Activated naive CD4-positive, alpha-beta T cell treated with Interleukin-2 at 50 U/mL for 16 hours (primary cell): ENCODE measurements at regions not wholly inside any gene's neighbourhood (a gene's known extent, or its start where the extent isn't known, plus 50 kb on each side); places are given as distances from the start of the nearest gene placed in this dataset.

ENCODE experiments used
- DNase-seq: peaks from one replicate; pipeline ENCODE4 v3.0.0-alpha.2; 2020

GRCh38 chr6:40714576-40715564 is 127.7 kb upstream of the LRFN2 start:
- DNase-seq, result no peak

GRCh38 chr6:40714143-40714542 is 127.0 kb upstream of the LRFN2 start:
- DNase-seq, result no peak

GRCh38 chr6:40713002-40713719 is 126.0 kb upstream of the LRFN2 start:
- no peak for DNase-seq

- DNase-seq, result no peak
Observed at GRCh38 chr6:40710626-40711330, 123.6 kb upstream of the LRFN2 start.

- DNase-seq, result no peak
Observed at GRCh38 chr6:40708049-40708448, 120.9 kb upstream of the LRFN2 start.

- no peak for DNase-seq
Observed at GRCh38 chr6:40706178-40706577, 119.0 kb upstream of the LRFN2 start.

GRCh38 chr6:40705354-40705753 is 118.2 kb upstream of the LRFN2 start:
- no peak for DNase-seq

- no peak for DNase-seq
Observed at GRCh38 chr6:40701352-40702007, 114.3 kb upstream of the LRFN2 start.

- no peak for DNase-seq
Observed at GRCh38 chr6:40700006-40700580, 112.9 kb upstream of the LRFN2 start.

GRCh38 chr6:40695750-40696415 is 108.7 kb upstream of the LRFN2 start:
- DNase-seq, result no peak

- no peak for DNase-seq
Observed at GRCh38 chr6:40695114-40695513, 108.0 kb upstream of the LRFN2 start.

- DNase-seq, result no peak
Observed at GRCh38 chr6:40693768-40694167, 106.6 kb upstream of the LRFN2 start.

- no peak for DNase-seq
Observed at GRCh38 chr6:40692337-40692736, 105.2 kb upstream of the LRFN2 start.

GRCh38 chr6:40689185-40689584 is 102.0 kb upstream of the LRFN2 start:
- DNase-seq, result no peak

GRCh38 chr6:40688214-40688761 is 101.1 kb upstream of the LRFN2 start:
- no peak for DNase-seq

GRCh38 chr6:40685862-40686261 is 98.7 kb upstream of the LRFN2 start:
- DNase-seq, result no peak

- no peak for DNase-seq
Observed at GRCh38 chr6:40681622-40682021, 94.5 kb upstream of the LRFN2 start.

- DNase-seq, result no peak
Observed at GRCh38 chr6:40678941-40679340, 91.8 kb upstream of the LRFN2 start.

- no peak for DNase-seq
Observed at GRCh38 chr6:40674170-40674569, 87.0 kb upstream of the LRFN2 start.

GRCh38 chr6:40672087-40672486 is 84.9 kb upstream of the LRFN2 start:
- no peak for DNase-seq

GRCh38 chr6:40671694-40672050 is 84.5 kb upstream of the LRFN2 start:
- DNase-seq, result no peak
